ENCODE measurements at regions not wholly inside any gene's neighbourhood (a gene's known extent, or its start where the extent isn't known, plus 50 kb on each side); places are given as distances from the start of the nearest gene placed in this dataset.

DNA sequence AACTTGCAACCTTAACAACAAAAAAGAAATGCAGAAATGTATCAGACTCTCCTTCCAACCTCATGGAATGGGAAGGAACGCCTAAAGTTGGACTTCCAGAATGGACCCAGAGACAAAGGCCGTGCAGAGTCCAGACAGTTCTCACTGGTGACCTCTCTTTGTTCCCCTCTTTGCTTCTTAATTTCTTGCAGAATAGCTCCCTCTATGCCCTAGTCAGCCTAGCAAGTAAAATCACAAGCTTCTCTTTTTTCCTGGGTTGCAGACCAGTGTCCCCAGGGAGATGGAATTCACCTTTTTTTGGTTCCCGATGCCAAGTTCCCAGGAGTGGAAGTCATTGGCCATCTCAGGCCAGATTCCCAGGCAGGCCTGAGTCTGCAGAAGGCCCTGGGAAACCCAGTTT is 278.0 kb downstream of the CCSER2 start:
- no peak for TF ChIP-seq EP300 (IDR thresholded peaks at IDR 0.05)
- TF ChIP-seq, protein P1, sequence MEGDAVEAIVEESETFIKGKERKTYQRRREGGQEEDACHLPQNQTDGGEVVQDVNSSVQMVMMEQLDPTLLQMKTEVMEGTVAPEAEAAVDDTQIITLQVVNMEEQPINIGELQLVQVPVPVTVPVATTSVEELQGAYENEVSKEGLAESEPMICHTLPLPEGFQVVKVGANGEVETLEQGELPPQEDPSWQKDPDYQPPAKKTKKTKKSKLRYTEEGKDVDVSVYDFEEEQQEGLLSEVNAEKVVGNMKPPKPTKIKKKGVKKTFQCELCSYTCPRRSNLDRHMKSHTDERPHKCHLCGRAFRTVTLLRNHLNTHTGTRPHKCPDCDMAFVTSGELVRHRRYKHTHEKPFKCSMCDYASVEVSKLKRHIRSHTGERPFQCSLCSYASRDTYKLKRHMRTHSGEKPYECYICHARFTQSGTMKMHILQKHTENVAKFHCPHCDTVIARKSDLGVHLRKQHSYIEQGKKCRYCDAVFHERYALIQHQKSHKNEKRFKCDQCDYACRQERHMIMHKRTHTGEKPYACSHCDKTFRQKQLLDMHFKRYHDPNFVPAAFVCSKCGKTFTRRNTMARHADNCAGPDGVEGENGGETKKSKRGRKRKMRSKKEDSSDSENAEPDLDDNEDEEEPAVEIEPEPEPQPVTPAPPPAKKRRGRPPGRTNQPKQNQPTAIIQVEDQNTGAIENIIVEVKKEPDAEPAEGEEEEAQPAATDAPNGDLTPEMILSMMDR (IDR thresholded peaks at IDR 0.05) = no peak
- TF ChIP-seq POLR2A (IDR thresholded peaks at IDR 0.05) = no peak
- no peak for TF ChIP-seq POLR2AphosphoS5 (IDR thresholded peaks at IDR 0.05)

Measured in gastroesophageal sphincter (tissue), 3 donors.